NCI-H1092 treated with DMSO at 0.1 percent for 48 hours (cell line): ENCODE measurements at regions not wholly inside any gene's neighbourhood (a gene's known extent, or its start where the extent isn't known, plus 50 kb on each side); places are given as distances from the start of the nearest gene placed in this dataset.
"Not testable (repeated sequence)": the region's sequence is repeated elsewhere in the genome, so short reads cannot be mapped to it uniquely, and the experiment has no call there.

Source experiments
- DNase-seq: peaks from one replicate; lab custom pipeline; 2025; lab: John Stamatoyannopoulos, UW

DNA sequence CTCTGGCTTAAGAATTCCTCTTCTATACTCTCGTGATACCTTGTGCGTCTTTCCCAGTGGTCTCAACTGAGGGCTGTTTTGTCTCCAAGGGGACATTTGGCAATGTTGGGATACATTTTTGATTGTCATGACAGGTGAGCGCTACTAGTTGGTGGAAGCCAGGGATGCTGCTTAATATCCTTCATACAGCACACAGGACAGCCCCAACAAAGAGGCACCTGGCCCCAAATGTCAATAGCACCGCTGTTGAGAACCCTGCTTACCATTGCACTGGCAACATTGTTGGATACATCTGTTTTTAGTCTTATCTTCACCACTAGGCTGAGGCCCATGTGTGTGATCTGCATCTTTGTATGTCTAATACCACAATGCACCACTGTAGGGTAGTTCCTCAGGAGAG, 114.1 kb downstream of the C9orf152 start:
- DNase-seq: no peak

GRCh38 chr9:110095161-110095595, 112.8 kb downstream of the C9orf152 start:
- DNase-seq: no peak

DNA sequence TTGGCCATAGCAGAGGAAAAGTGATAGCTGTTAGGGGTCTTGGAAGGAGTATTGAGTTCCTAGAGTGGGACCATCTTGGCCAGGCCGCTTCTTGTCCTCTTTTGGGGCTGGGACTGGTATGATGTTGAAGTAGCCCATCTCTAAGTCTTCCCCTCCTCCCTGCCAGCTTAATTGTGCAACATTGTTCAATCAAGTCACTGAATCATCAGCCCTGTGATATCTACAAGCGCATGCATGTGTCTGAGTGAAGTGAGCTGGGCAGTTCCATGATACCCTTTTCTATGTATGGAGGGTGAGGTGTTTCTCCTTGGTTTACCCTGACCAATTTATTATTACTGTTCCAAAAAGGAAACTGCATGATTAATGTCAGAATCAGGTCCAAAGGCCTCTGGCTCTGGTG, 112.2 kb downstream of the C9orf152 start:
- DNase-seq: no peak

- not testable (repeated sequence) for DNase-seq
Measured at GRCh38 chr9:110096674-110097073, 111.3 kb downstream of the C9orf152 start.

GRCh38 chr9:110099236-110100095, 108.5 kb downstream of the C9orf152 start:
- DNase-seq: peak; percentile 55

- no peak for DNase-seq
Measured at GRCh38 chr9:110101531-110102161, 106.3 kb downstream of the C9orf152 start.

DNA sequence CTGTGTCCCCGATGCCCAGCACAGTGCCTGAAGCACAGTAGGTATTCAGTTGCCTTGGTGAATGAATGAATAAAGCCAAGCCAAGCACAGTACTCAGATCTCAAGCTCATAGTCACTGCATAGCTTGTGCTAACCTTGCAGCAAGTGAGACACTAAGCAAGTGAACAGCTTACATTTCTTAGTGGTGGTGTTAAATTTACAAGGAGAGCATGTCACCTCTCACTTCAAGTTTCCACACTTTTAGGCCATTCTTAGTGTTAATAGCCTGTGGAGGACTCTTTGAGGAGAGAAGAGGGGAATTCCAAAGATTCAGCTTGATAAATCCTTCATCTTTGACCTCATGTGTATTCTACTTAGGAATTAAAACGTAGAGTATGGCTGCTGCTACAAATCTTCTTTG, 104.7 kb downstream of the C9orf152 start:
- DNase-seq: no peak

DNA sequence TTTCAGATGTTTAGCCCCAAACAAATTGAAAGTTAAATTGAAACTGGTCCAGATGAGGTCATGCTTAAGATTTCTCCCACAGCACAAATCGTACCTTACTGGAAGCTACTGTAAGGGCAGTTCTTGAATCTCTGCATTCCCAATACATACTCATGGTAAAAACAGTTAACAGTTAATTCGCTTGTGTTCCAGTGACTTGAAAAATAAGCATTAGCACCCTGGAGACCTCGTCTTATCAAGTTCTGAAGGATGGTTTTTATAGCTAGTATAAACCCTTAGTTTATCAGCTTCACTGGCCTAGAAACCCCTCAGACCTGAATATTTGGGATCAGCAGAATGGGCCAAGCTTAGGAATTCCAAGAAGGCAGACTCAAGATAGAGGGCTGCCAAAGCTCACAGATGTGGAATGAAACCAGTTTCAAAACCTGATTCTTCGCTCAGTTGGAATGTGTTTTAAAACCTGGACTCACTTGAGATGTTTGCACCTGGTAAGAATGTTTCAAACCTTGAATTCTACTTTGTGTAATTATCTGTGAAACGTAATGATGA, 103.6 kb downstream of the C9orf152 start:
- no peak for DNase-seq

DNA sequence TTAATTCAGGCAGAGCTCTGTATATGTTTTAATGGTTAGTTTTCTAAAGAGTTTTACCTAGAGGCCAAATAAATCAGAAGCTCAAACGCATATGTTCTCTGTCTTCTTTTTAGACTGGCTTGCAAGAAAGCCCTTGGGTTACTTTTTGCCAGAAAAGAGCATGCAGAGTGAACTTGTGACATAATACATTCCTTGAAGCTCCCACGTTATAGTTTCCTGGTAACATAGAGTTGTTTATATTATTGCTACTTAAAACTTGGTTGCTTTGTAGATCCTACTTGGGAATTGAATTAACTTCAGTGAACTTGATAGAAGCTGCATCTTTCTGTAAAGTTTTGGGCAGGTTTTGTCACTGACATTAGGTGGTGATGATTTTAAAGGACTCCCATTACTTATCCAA, 102.9 kb downstream of the C9orf152 start:
- DNase-seq: no peak

- DNase-seq: no peak
Measured at GRCh38 chr9:110106661-110107060, 101.3 kb downstream of the C9orf152 start.

DNA sequence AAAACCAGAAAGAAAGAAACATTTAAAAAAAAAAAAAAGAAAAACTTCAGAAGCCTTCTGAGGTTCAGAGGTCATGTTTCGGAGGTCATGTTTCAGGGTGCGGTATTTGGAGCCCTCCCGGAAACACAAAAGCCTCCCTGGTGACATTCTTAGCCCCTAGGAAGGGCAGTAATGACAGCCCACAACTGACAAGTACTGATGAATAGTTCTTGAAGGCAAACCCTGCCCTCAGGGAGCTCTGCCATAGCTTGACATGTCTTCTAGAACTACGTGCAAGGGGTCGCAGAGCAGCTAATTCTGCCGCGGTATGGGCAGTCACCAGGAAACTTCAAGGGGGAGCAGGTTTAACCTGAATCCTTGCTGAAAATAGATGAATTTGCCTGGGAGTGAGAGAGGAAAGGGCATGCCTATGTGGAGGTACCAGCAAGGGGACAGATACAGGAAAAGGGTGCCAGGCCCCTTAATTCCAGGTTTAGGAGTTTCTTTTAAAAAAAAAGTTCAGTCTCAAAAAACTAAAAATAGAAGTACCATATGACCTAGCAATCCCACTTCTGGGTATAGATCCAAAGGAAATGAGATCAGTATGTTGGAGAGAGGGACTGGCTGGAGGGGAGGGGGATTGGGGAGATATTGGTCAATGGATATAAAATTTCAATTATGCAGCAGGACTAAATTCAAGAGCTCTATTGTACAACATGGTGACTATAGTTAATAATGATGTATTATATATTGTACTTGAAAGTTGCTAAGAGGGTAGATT, 98.4 kb downstream of the C9orf152 start:
- no peak for DNase-seq

- no peak for DNase-seq
Measured at GRCh38 chr9:110110154-110110553, 97.8 kb downstream of the C9orf152 start.

- no peak for DNase-seq
Measured at GRCh38 chr9:110111868-110112267, 96.1 kb downstream of the C9orf152 start.

- DNase-seq: no peak
Measured at GRCh38 chr9:110112792-110113191, 95.2 kb downstream of the C9orf152 start.

GRCh38 chr9:110114086-110114858, 93.7 kb downstream of the C9orf152 start:
- no peak for DNase-seq

DNA sequence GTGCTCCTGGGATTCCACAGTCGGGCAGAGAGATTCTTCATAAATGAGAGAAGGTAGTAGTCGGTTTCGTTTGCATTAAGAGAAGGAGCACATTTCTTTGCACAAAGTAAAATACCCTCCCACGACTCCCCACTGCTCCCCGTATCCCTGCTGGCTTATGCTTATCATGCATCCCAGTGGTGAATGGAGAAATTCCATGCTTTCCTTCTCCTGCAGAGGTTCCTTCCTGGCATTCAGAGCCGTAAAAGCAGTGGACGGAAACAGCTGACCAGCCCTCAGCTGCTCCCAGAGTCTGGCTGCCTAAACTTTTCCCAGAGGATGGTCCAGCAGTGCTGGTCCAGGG, 93.1 kb downstream of the C9orf152 start:
- DNase-seq: no peak

GRCh38 chr9:110115341-110115820, 92.6 kb downstream of the C9orf152 start:
- DNase-seq: no peak

- DNase-seq: no peak
Measured at GRCh38 chr9:110115826-110116542, 92.0 kb downstream of the C9orf152 start.

DNA sequence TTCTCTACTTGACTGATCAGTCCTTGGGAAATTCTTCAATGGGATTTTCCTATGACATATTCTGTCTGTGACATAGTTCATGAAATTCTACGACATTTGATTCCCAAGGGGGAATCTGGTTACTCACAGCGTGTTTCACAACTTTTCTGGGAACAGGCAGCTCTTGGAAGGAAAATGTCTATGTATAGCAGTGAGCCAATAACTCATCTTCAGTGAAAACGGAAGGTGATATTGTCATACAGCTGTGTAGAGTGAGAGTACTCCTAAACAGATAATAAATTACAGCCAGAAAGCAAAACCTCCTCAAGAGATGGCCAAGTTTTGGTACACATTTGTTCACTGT, 91.4 kb downstream of the C9orf152 start:
- DNase-seq: no peak

DNA sequence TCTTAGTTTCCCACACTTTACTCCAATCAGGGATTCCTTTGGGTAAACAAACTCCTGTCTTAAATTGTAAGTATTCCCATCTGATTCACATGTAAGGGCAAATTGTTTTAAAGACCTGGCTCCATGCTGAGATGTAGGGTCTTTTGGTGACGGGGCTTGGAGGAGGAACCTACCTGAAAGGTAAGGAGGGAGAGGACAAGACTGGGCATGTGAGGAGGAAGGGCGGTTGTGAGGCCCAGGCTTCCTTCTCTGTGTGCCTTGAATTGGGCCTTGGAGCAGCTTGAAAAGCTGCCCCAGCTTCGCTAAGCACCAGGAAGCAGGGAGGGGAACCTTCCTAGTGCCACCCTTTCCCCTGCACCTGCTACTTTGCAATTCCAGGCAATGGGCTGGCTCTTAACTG, 86.8 kb downstream of the C9orf152 start:
- no peak for DNase-seq
